ENCODE measurements at regions not wholly inside any gene's neighbourhood (a gene's known extent, or its start where the extent isn't known, plus 50 kb on each side); places are given as distances from the start of the nearest gene placed in this dataset.

- in situ Hi-C loops (cut with MboI; ENCODE audit: low sequenced_read_pairs) = no loop called here
- DNase-seq (peak; percentile 17), ATAC-seq (ENCODE audit: low read depth) (no peak)
- Histone ChIP-seq H3K4me3 (ENCODE audit: insufficient read depth, low read depth, low read length) (no peak overlapping the region), H2AFZ (replicated peaks; ENCODE audit: low read length, poor library complexity) (peak overlapping the region; percentile 4), H2AK9ac (replicated peaks; ENCODE audit: low read depth, low read length, poor library complexity) (no peak overlapping the region), H3K4me1 (ENCODE audit: control insufficient read depth, insufficient read depth, low read length) (peaks cover 5% of the 10 kb centered on the region; the same call in 1 of the 2 replicates), H3K27me3 (ENCODE audit: control insufficient read depth, insufficient read depth, low read length) (no peaks in the 10 kb centered on the region), H3K79me1 (ENCODE audit: low read depth in 1 of 2, low read length in 2 of 2) (no peaks in the 10 kb centered on the region), H4K5ac (ENCODE audit: low read depth, low read length) (no peak overlapping the region), H4K8ac (ENCODE audit: low read depth in 2 of 2, low read length in 2 of 2) (no peak overlapping the region), H2AK5ac (ENCODE audit: low read depth, low read length) (peak overlapping the region; percentile 61; the same call in 1 of the 2 replicates), H3K56ac (ENCODE audit: extremely low read depth, insufficient read depth, low read length) (no peak overlapping the region), H3K4ac (ENCODE audit: low read depth, low read length) (peak overlapping the region; percentile 20; the same call in 1 of the 2 replicates), H4K20me1 (ENCODE audit: insufficient read depth, low read length) (no peaks in the 10 kb centered on the region), H2BK5ac (ENCODE audit: low read depth, low read length, poor library complexity, severe bottlenecking) (no peak overlapping the region), H3K23ac (ENCODE audit: low read depth, low read length) (no peak overlapping the region), H3K36me3 (ENCODE audit: control insufficient read depth, insufficient read depth, low read length) (no peaks in the 10 kb centered on the region), H3K27ac (ENCODE audit: insufficient read depth, low read length) (no peak overlapping the region), H3K9me3 (ENCODE audit: control insufficient read depth, insufficient read depth, low read length) (peaks cover 2% of the 10 kb centered on the region; the same call in 1 of the 2 replicates), H3K9me1 (ENCODE audit: insufficient read depth, low read length) (no peaks in the 10 kb centered on the region), H3K14ac (replicated peaks; ENCODE audit: low read depth, low read length) (0 out of 2 replicates have a peak overlapping the region, but pooled peaks have one; percentile 5), H2BK120ac (ENCODE audit: low read depth, low read length) (peak overlapping the region; percentile 72), H4K91ac (ENCODE audit: insufficient read depth, low read depth, low read length) (peak overlapping the region; percentile 37), H3K18ac (ENCODE audit: low read depth, low read length) (no peak overlapping the region), H2BK20ac (ENCODE audit: low read depth, low read length) (peak overlapping the region; percentile 63), H3K9ac (ENCODE audit: low read depth, low read length) (no peak overlapping the region), H2BK15ac (ENCODE audit: low read depth, low read length) (peak overlapping the region; percentile 65; the same call in 1 of the 3 replicates), H3K4me2 (ENCODE audit: low read depth, low read length) (no peak overlapping the region)
- ChIA-PET CTCF (no interaction called here), POLR2A (ENCODE audit: unreplicated experiment) (no interaction called here)
- WGBS, 2 experiments (ENCODE audit: extremely low coverage in 2 of 2, insufficient read length in 1 of 2) = no CpG with 5 or more reads among the region's 1 CpG
- intact Hi-C loops (cut with micrococcal nuclease) = loop anchor here (10.0 kb wide), 1 partner anchor 535 kb away; the partner anchor contains the start of gene IGFBP3
- BruUV-seq (replicated peaks) = no TSS peak
- dilution Hi-C loops (cut with HindIII; ENCODE audit: low sequenced_read_pairs, unreplicated experiment) = no loop called here
- TF ChIP-seq FOS (IDR thresholded peaks at IDR 0.05; ENCODE audit: low read depth, low read length) = no peak
- no peak for TF ChIP-seq MAZ (IDR thresholded peaks at IDR 0.05; ENCODE audit: borderline replicate concordance, low read depth, low read length)
- TF ChIP-seq SMC3 (IDR thresholded peaks at IDR 0.05; ENCODE audit: low read depth, low read length) = no peak
- no peak for TF ChIP-seq BHLHE40 (IDR thresholded peaks at IDR 0.05; ENCODE audit: low read depth, low read length)
- no peak for TF ChIP-seq MAFK (IDR thresholded peaks at IDR 0.05; ENCODE audit: low read depth, low read length)
- TF ChIP-seq POLR2A (IDR thresholded peaks at IDR 0.05; ENCODE audit: low read depth, low read length) = no peak
- TF ChIP-seq MXI1 (IDR thresholded peaks at IDR 0.05; ENCODE audit: borderline replicate concordance, low read depth, low read length) = no peak
- TF ChIP-seq RAD21 (IDR thresholded peaks at IDR 0.05; ENCODE audit: low read length) = no peak
- no peak for TF ChIP-seq NFE2L2 (IDR thresholded peaks at IDR 0.05; ENCODE audit: low read depth, low read length)
- TF ChIP-seq CTCF (conservative IDR thresholded peaks at IDR 0.05; ENCODE audit: low read depth, low read length) = no peak
- TF ChIP-seq USF2 (IDR thresholded peaks at IDR 0.05; ENCODE audit: low read depth, low read length) = no peak
- no peak for TF ChIP-seq CHD1 (IDR thresholded peaks at IDR 0.05; ENCODE audit: low read depth, low read length)
- TF ChIP-seq CEBPB (IDR thresholded peaks at IDR 0.05; ENCODE audit: low read depth, low read length) = no peak
These were observed 538.9 kb upstream of the IGFBP3 start for GRCh38 chr7:46459942-46460341.

All from IMR-90 (cell line).